H1 (cell line): ENCODE measurements at regions not wholly inside any gene's neighbourhood (a gene's known extent, or its start where the extent isn't known, plus 50 kb on each side); places are given as distances from the start of the nearest gene placed in this dataset.

Experiments
- BCL11A ChIP-seq, 2 experiments: IDR thresholded peaks; one replicate each; pipeline ENCODE4 v1.6.1; 2011; ENCODE audit warnings: low read depth in 2 of 2, low read length in 2 of 2, mild to moderate bottlenecking in 2 of 2
- CHD7 ChIP-seq: fragments of 300-600 bp; sonication (generic); IDR thresholded peaks from 2 replicates; pipeline ENCODE4 v1.7.1; 2012; ENCODE audit warnings: low read length, moderate library complexity, mild to moderate bottlenecking, inconsistent platforms; ENCODE audit not compliant: insufficient replicate concordance
- FOSL1 ChIP-seq: IDR thresholded peaks from 2 replicates; pipeline ENCODE4 v1.6.1; 2011; ENCODE audit warnings: mild to moderate bottlenecking, low read depth, low read length, moderate library complexity; ENCODE audit not compliant: insufficient read depth
- MAX ChIP-seq: IDR thresholded peaks from 2 replicates; pipeline ENCODE4 v1.6.1; 2012; ENCODE audit warnings: inconsistent platforms
- POLR2AphosphoS5 ChIP-seq: IDR thresholded peaks from 2 replicates; pipeline ENCODE4 v1.6.1; 2011; ENCODE audit warnings: low read depth, low read length
- RAD21 ChIP-seq, 2 experiments: IDR thresholded peaks in 1 of 2; conservative IDR thresholded peaks in 1 of 2; 2 replicates each; pipeline ENCODE4 v1.6.1; 2011; ENCODE audit warnings: low read depth in 2 of 2, low read length in 2 of 2, improper control_type of control experiment in 1 of 2, inconsistent platforms in 1 of 2, mild to moderate bottlenecking in 1 of 2, moderate library complexity in 1 of 2
- RXRA ChIP-seq: IDR thresholded peaks from 2 replicates; pipeline ENCODE4 v1.6.1; 2011; ENCODE audit warnings: low read depth, mild to moderate bottlenecking, low read length, moderate library complexity; ENCODE audit not compliant: insufficient read depth
- SAP30 ChIP-seq: fragments of 300-600 bp; sonication (generic); IDR thresholded peaks from 2 replicates; pipeline ENCODE4 v1.7.1; 2012; ENCODE audit warnings: low read length, moderate library complexity, mild to moderate bottlenecking, inconsistent platforms; ENCODE audit not compliant: insufficient read depth, insufficient replicate concordance
- TCF12 ChIP-seq: IDR thresholded peaks from 2 replicates; pipeline ENCODE4 v1.6.1; 2011; ENCODE audit warnings: low read depth, mild to moderate bottlenecking, low read length

- no peak for TF ChIP-seq CHD7
- TF ChIP-seq RXRA, result no peak
- TF ChIP-seq SAP30, result peak; percentile 43
- no peak for TF ChIP-seq FOSL1
- TF ChIP-seq POLR2AphosphoS5, result peak; percentile 17; the same call in 1 of the 2 replicates
- peak; percentile 33; the same call in 1 of the 2 replicates for TF ChIP-seq MAX
- peak; percentile 16 to 24; a peak in 1 of 4 replicates for TF ChIP-seq RAD21 (IDR thresholded peaks at IDR 0.05 in 1 of 2, conservative IDR thresholded peaks at IDR 0.05 in 1 of 2; ENCODE audit: low read depth in 2 of 2, low read length in 2 of 2)
- TF ChIP-seq TCF12, result 0 out of 2 replicates have a peak, but pooled peaks have one; percentile 16
- no peak for TF ChIP-seq BCL11A (IDR thresholded peaks at IDR 0.05; ENCODE audit: low read depth in 2 of 2, low read length in 2 of 2)
These were observed 66.5 kb upstream of the PIM1 start (continued) for GRCh38 chr6:37103169-37104039.
